ENCODE measurements at regions not wholly inside any gene's neighbourhood (a gene's known extent, or its start where the extent isn't known, plus 50 kb on each side); places are given as distances from the start of the nearest gene placed in this dataset.

GRCh38 chr10:120138689-120139088 lies 246.2 kb downstream of the SEC23IP start:
- no peak for TF ChIP-seq POLR2A (IDR thresholded peaks at IDR 0.05)
- TF ChIP-seq CTCF (IDR thresholded peaks at IDR 0.05), result no peak

Data from right lobe of liver (tissue), 4 donors.